ENCODE measurements at regions not wholly inside any gene's neighbourhood (a gene's known extent, or its start where the extent isn't known, plus 50 kb on each side); places are given as distances from the start of the nearest gene placed in this dataset.

GRCh38 chr14:21781543-21781942 lies 107.9 kb upstream of the OR4E1 start:
- TF ChIP-seq CTCF (IDR thresholded peaks at IDR 0.05) (no peak), POLR2A (IDR thresholded peaks at IDR 0.05) (no peak), EP300 (IDR thresholded peaks at IDR 0.05) (no peak), POLR2AphosphoS5 (IDR thresholded peaks at IDR 0.05) (no peak)

All from upper lobe of left lung (tissue), 4 donors.